OCI-LY7 (cell line): ENCODE measurements at regions not wholly inside any gene's neighbourhood (a gene's known extent, or its start where the extent isn't known, plus 50 kb on each side); places are given as distances from the start of the nearest gene placed in this dataset.

Experiments
- BruUV-seq: library from RNA; stranded (reverse); fragments of 400-500 nt; replicated peaks from 2 replicates; lab custom pipeline; 2021; lab: Mats Ljungman, UMichigan
- CTCF ChIA-PET: fragments of 300-600 bp; sonication (Branson Sonifier 250); formaldehyde crosslinking; loops from one replicate; lab custom pipeline; 2022; ENCODE audit warnings: antibody characterized with exemption; ENCODE audit not compliant: unreplicated experiment; lab: Charles Lee
- POLR2A ChIA-PET: fragments of 300-600 bp; sonication (Branson Sonifier 250); formaldehyde crosslinking; loops from one replicate; lab custom pipeline; 2022; ENCODE audit warnings: antibody characterized with exemption; lab: Charles Lee
- DNase-seq: peaks from one replicate; pipeline ENCODE4 v3.0.0-alpha.2; 2015; ENCODE audit warnings: low spot score
- H2AFZ ChIP-seq: fragments of 200-600 bp; sonication (generic), shearing (Covaris generic); 2 replicates; pipeline ENCODE4 v1.6.1; 2014; ENCODE audit warnings: mild to moderate bottlenecking, antibody characterized with exemption, low read length, moderate library complexity
- H3K27ac ChIP-seq: fragments of 200-600 bp; sonication (generic); 2 replicates; pipeline ENCODE4 v1.5.1; 2014; ENCODE audit warnings: mixed run types, low read depth, mild to moderate bottlenecking, moderate library complexity, low read length, inconsistent platforms; ENCODE audit not compliant: poor library complexity, severe bottlenecking
- H3K36me3 ChIP-seq: fragments of 200-600 bp; sonication (generic); 2 replicates; pipeline ENCODE4 v1.6.1; 2014; ENCODE audit warnings: mild to moderate bottlenecking, antibody characterized with exemption, low read length, moderate library complexity, mixed read lengths; ENCODE audit not compliant: insufficient read depth
- H3K4me1 ChIP-seq: fragments of 200-600 bp; sonication (generic); 2 replicates; pipeline ENCODE4 v1.5.1; 2014; ENCODE audit warnings: mild to moderate bottlenecking, low read length; ENCODE audit not compliant: insufficient read depth, poor library complexity, severe bottlenecking
- H3K4me2 ChIP-seq: fragments of 200-600 bp; sonication (generic); 2 replicates; pipeline ENCODE4 v1.6.1; 2014; ENCODE audit warnings: mild to moderate bottlenecking, low read length
- H3K4me3 ChIP-seq: fragments of 200-600 bp; sonication (generic); 2 replicates; pipeline ENCODE4 v1.5.1; 2014; ENCODE audit warnings: mild to moderate bottlenecking, low read depth, low read length; ENCODE audit not compliant: poor library complexity, severe bottlenecking
- H3K79me2 ChIP-seq: fragments of 200-600 bp; sonication (generic); 2 replicates; pipeline ENCODE4 v1.6.1; 2016; ENCODE audit warnings: low read depth, mild to moderate bottlenecking, low read length, moderate library complexity, mixed read lengths; ENCODE audit not compliant: insufficient read depth
- H3K9me2 ChIP-seq: fragments of 200-600 bp; sonication (generic); 2 replicates; pipeline ENCODE4 v1.6.1; 2016; ENCODE audit warnings: mild to moderate bottlenecking, low read length, mixed read lengths; ENCODE audit not compliant: insufficient read depth
- H3K9me3 ChIP-seq: fragments of 200-600 bp; sonication (generic); 2 replicates; pipeline ENCODE4 v1.6.1; 2014; ENCODE audit warnings: mild to moderate bottlenecking, mixed run types, low read length, mixed read lengths
- H4K20me1 ChIP-seq: fragments of 200-600 bp; sonication (generic); 2 replicates; pipeline ENCODE4 v1.6.1; 2014; ENCODE audit warnings: mild to moderate bottlenecking, antibody characterized with exemption, low read length, moderate library complexity, mixed read lengths; ENCODE audit not compliant: insufficient read depth
- EZH2phosphoT487 ChIP-seq: fragments of 200-600 bp; sonication (generic); IDR thresholded peaks from 2 replicates; pipeline ENCODE4 v1.6.1; 2018; ENCODE audit warnings: low read depth, borderline replicate concordance, mild to moderate bottlenecking, mixed run types, antibody characterized with exemption, low read length, moderate library complexity, mixed read lengths
- intact Hi-C: fragments of 100-400 bp; cut with micrococcal nuclease; formaldehyde crosslinking; loops from one replicate; pipeline ENCODE4 v1.10.0; 2022; ENCODE audit not compliant: unreplicated experiment
- TF ChIP-seq, protein P1 (sequence below): fragments of 200-600 bp; sonication (generic); conservative IDR thresholded peaks from 2 replicates; pipeline ENCODE4 v1.5.1; 2014; ENCODE audit warnings: mild to moderate bottlenecking, antibody characterized with exemption, low read length, moderate library complexity, mixed read lengths

GRCh38 chr14:104441275-104442106, 138.1 kb upstream of the C14orf180 start:
- intact Hi-C loops: no loop called here
- H3K9me2 ChIP-seq: no peaks in the 10 kb centered on the region
- CTCF ChIA-PET: no interaction called here
- no peak overlapping the region for H3K4me3 ChIP-seq
- H3K4me2 ChIP-seq: no peak overlapping the region
- TF ChIP-seq, protein P1, sequence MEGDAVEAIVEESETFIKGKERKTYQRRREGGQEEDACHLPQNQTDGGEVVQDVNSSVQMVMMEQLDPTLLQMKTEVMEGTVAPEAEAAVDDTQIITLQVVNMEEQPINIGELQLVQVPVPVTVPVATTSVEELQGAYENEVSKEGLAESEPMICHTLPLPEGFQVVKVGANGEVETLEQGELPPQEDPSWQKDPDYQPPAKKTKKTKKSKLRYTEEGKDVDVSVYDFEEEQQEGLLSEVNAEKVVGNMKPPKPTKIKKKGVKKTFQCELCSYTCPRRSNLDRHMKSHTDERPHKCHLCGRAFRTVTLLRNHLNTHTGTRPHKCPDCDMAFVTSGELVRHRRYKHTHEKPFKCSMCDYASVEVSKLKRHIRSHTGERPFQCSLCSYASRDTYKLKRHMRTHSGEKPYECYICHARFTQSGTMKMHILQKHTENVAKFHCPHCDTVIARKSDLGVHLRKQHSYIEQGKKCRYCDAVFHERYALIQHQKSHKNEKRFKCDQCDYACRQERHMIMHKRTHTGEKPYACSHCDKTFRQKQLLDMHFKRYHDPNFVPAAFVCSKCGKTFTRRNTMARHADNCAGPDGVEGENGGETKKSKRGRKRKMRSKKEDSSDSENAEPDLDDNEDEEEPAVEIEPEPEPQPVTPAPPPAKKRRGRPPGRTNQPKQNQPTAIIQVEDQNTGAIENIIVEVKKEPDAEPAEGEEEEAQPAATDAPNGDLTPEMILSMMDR: no peak
- no peak for TF ChIP-seq EZH2phosphoT487
- H2AFZ ChIP-seq: no peak overlapping the region
- no peaks in the 10 kb centered on the region for H3K9me3 ChIP-seq
- DNase-seq: no peak
- no TSS peak for BruUV-seq
- no peaks in the 10 kb centered on the region for H3K79me2 ChIP-seq
- no peak overlapping the region for H3K27ac ChIP-seq
- POLR2A ChIA-PET: no interaction called here
- no peaks in the 10 kb centered on the region for H4K20me1 ChIP-seq
- H3K4me1 ChIP-seq: no peaks in the 10 kb centered on the region
- H3K36me3 ChIP-seq: no peaks in the 10 kb centered on the region

DNA sequence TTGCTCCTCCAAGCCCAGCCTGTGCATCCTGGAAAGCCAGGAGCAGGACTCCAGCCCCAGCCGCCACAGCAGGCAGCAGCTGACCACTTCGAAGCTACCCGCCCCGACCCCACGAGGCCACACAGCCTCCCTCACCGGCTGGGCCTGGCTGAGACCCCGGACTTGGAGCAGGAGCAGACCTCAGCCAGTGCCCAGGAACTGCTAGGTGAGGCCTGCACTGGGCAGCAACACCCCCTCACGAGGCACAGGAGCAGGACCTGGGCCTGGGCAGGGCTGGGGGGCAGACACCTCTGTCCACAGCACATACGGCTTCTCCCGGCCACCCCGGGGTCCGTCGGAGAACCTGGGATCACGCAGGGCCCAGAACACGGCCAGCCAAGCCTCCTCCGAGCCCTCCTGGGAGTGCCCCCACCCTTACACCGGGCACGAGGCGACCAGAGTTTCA, 137.4 kb upstream of the C14orf180 start:
- CTCF ChIA-PET: no interaction called here
- Histone ChIP-seq H3K9me2 (no peaks in the 10 kb centered on the region), H2AFZ (no peak overlapping the region), H3K79me2 (no peaks in the 10 kb centered on the region), H3K9me3 (no peaks in the 10 kb centered on the region), H3K27ac (no peak overlapping the region), H3K4me2 (no peak overlapping the region), H3K36me3 (no peaks in the 10 kb centered on the region), H3K4me1 (no peaks in the 10 kb centered on the region), H4K20me1 (no peaks in the 10 kb centered on the region), H3K4me3 (no peak overlapping the region)
- DNase-seq: no peak
- BruUV-seq: no TSS peak
- POLR2A ChIA-PET: no interaction called here
- TF ChIP-seq, protein P1: no peak
- intact Hi-C loops: no loop called here

DNA sequence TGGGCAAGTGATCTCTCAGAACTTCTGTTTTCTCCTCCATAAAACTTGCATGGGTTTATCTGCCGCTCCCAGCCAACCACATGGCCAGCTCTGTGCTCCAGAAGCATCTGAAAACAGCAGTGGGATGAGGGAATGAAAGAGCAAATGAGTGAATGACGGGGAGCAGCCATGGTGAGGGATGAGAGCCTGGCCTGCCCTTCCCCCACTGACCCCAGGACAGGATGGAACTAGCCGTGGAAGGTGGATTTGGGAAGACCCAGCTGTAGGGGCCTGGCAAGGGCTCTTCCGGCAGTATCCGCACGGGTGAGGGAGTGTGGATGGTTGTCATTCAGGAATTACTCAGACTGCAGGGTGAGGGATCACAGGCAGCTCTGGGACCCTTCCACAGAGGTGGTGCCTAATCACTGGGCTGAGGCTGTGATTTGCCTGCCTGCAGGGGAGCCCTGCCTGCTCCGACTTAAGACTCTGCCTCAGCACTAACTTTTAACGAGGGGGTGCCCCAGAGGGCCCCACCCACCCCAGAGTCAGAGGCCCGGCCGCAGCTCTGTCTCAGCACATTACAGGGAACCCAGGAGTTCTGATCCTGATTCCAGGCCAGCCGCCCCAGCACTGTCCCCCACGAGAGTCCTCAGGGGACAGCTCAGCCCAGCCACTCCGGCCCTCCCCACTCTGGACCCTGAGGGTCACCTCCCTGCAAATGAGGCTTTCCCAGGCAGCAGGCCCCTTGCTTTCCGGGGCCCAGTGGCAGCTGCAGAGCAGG, 136.8 kb upstream of the C14orf180 start:
- Histone ChIP-seq H3K4me1 (no peaks in the 10 kb centered on the region), H3K9me3 (no peaks in the 10 kb centered on the region), H3K9me2 (no peaks in the 10 kb centered on the region), H3K79me2 (no peaks in the 10 kb centered on the region), H3K4me3 (no peak overlapping the region), H3K4me2 (no peak overlapping the region), H3K36me3 (no peaks in the 10 kb centered on the region), H4K20me1 (no peaks in the 10 kb centered on the region), H2AFZ (no peak overlapping the region), H3K27ac (no peak overlapping the region)
- BruUV-seq: no TSS peak
- no peak for DNase-seq
- CTCF ChIA-PET: no interaction called here
- intact Hi-C loops: no loop called here
- POLR2A ChIA-PET: no interaction called here
- TF ChIP-seq EZH2phosphoT487: no peak
- TF ChIP-seq, protein P1: no peak
